Epidermal melanocyte (primary cell): ENCODE measurements at regions not wholly inside any gene's neighbourhood (a gene's known extent, or its start where the extent isn't known, plus 50 kb on each side); places are given as distances from the start of the nearest gene placed in this dataset.

ENCODE experiments used
- DNase-seq: peaks from one replicate; pipeline ENCODE4 v3.0.0; 2011; ENCODE audit warnings: low spot score; ENCODE audit not compliant: insufficient read length

GRCh38 chr2:123051136-123051535 is 974.0 kb upstream of the CNTNAP5 start:
- DNase-seq: no peak

GRCh38 chr2:123061534-123061933 is 963.6 kb upstream of the CNTNAP5 start:
- no peak for DNase-seq

DNA sequence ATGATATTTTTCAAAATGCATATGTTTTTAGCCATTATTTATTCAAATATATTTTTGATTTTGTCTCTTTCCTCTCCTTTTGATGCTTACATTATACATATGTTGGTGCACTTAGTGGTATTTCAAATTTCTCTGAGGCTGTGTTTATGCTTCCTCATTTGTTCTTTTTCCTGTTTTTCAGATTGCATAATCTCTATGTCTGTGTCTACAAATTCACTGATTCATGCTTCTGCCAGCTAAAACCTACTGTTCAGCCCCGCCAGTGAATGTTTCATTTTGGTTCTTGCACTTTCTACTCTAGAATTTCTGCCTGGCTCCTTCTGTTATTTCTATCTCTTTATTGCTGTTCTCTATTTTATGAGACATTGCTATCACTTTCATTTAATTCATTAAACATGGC is 951.7 kb upstream of the CNTNAP5 start:
- DNase-seq: no peak

DNA sequence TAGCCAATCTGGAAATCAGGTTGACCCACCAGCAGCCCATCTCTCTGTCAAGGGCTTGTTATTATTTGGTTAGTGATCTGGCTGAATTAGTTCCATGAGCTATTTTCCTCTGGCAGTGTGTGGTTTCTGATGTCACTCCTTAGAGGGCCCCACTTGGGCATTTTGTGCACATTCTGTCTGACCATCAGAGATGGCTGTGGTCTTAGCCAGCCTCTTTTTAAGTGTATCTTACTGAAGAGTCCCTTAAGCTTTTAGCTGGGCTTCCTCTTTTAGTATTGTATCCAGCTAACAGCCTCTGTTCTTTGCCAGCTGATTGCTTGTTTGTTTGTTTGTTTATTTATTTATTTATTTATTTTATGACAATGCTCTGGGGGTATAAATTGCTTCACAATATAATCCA is 951.1 kb upstream of the CNTNAP5 start:
- no peak for DNase-seq

DNA sequence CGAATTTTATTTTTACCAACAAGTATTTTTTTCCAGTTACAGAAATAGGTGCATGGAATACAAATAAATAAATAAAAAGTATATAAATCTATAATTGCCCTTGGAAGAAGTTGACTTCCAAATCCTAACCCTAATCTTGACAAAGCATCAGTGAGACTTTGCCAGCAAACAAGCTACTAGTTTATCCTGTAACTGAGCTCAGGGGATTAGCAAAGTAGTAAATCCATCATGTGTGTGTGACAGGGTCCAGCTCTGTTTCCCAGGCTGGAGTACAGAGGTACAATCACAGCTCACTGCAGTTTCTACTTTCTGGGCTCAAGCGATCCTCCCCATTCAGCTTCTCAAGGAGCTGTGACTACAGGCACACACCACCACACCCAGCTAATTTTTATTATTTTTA is 948.0 kb upstream of the CNTNAP5 start:
- no peak for DNase-seq

GRCh38 chr2:123080331-123080730 is 944.8 kb upstream of the CNTNAP5 start:
- DNase-seq: no peak

GRCh38 chr2:123085484-123085883 is 939.6 kb upstream of the CNTNAP5 start:
- DNase-seq: no peak

GRCh38 chr2:123086613-123087385 is 938.3 kb upstream of the CNTNAP5 start:
- DNase-seq: no peak

DNA sequence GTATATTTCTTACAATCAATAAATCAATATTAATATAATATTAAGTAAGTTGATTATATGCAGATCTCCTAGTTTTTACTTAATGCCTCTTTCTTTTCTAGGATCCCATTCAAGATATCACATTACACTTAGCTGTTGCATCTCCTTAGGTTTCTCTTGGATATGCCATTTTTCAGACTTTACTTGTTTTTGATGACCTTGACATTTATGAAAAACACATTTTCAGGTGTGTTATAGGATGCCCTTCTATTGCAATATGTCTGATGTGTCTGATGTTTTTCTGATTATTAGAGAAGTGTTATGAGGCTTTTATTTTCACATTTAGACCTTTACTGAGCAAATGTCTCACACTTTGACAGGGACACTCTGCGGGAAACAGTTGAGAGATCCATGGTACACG is 933.6 kb upstream of the CNTNAP5 start:
- no peak for DNase-seq

- no peak for DNase-seq
Observed at GRCh38 chr2:123093199-123093598, 931.9 kb upstream of the CNTNAP5 start.

DNA sequence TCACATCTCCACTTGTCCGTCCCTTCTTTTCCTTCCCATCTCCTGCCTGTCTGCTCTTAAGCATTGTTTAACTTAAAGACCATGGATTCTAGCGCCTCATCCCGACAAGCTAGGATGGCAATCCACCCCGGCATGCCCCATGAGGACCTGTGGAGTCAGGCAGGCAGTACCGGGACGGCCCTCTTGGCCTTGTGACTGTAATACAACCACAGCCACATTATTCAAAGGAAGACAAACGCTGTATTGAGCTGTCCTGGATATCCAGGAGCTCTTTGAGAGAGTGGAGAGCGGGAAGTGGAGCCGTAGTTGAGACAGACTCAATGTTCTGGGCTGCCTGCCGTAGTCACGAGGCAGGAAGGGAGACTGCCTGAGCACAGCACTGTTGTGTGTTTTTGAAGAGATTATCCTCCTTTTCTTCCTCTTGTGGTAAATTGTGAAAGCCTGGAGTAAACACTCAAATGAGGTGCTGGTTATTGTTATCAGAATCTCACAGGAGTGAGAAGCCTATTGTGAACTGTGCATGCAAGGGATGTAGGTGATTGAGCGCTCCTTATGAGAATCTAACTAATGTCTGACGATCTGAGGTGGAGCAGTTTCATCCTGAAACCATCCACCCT is 929.8 kb upstream of the CNTNAP5 start:
- DNase-seq: no peak

DNA sequence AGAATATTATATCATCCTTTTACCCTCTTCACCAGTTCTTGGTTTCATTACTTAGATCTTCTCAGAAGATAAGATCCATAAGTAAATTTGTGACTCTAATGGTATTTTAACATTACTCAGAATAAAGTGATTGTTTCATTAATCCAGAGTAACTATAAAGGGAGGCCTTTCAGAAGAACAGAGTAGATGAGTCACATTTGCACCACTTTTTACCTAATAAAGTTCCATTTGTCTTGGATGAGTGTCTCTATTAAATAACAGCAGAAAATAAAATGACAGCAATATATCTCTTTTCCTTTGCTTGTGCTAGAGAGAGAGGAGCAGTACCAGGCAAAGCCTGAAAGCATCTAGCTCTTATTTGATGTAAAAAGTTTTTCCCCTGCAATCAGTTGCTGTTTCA is 926.5 kb upstream of the CNTNAP5 start:
- no peak for DNase-seq

DNA sequence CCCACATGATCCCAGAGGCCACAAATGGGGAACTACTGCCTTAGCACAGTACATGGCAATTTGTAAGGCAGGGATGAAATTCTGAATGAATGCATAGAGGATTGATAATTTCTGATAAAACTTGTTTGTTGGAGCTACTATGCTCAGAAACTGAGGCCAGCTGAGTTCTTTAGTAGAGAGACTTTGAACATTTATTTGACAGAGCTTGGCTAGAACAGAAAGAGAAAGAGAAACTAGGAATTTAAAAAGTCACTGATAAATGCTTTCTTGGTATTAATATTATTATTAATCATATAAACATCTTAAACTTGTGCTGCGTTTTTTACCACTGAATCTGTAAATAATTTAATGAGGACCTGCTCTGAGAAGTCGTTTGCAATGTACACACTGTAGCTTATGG is 923.7 kb upstream of the CNTNAP5 start:
- DNase-seq: no peak

GRCh38 chr2:123103902-123104301 is 921.2 kb upstream of the CNTNAP5 start:
- no peak for DNase-seq

GRCh38 chr2:123116595-123116994 is 908.5 kb upstream of the CNTNAP5 start:
- DNase-seq: no peak

- no peak for DNase-seq
Observed at GRCh38 chr2:123127236-123127635, 897.9 kb upstream of the CNTNAP5 start.

- DNase-seq: no peak
Observed at GRCh38 chr2:123128951-123129350, 896.1 kb upstream of the CNTNAP5 start.

- DNase-seq: no peak
Observed at GRCh38 chr2:123136419-123136818, 888.7 kb upstream of the CNTNAP5 start.

DNA sequence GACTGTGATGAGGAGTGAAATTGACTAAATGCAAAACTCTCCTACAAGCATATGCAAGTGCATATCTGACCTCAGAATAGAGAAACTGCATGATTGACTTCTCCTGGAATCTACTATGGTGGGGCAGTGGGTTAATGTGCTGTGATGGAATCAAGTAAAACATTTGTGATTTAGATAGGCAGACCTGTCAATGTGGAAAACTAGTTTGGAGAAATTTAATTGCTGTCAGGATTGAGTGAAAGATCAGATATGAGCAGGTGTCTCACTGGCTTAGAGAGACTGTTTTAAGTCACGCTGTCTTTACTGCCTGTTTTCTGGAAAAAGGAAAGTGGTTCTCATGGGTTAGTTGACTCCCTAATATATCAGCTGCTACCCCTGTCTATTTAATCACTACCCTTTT is 881.0 kb upstream of the CNTNAP5 start:
- no peak for DNase-seq

DNA sequence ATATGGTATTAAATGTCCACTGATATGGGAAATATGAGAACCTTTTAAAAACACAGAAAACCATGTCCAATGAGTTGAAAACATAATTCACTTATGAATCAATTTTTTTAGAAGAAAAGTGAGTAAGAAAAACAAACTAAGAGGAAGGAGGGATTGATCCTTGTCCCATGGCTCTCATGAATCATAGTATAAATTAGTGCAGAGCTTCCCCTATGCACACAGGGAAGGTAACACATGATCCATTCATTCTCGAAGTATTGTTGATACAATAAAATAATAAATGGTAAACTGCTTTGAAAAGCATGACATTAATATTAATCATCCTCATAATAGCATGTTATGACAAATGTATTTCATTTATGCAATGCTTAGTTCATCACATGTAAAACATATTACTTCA is 872.0 kb upstream of the CNTNAP5 start:
- DNase-seq: no peak

GRCh38 chr2:123154195-123154594 is 870.9 kb upstream of the CNTNAP5 start:
- no peak for DNase-seq

- DNase-seq: no peak
Observed at GRCh38 chr2:123157016-123157415, 868.1 kb upstream of the CNTNAP5 start.

GRCh38 chr2:123162400-123163016 is 862.6 kb upstream of the CNTNAP5 start:
- DNase-seq: no peak
